GM23248 (cell line): ENCODE measurements at regions not wholly inside any gene's neighbourhood (a gene's known extent, or its start where the extent isn't known, plus 50 kb on each side); places are given as distances from the start of the nearest gene placed in this dataset.

ENCODE experiments used
- EZH2 ChIP-seq: fragments of 200-600 bp; sonication (generic); IDR thresholded peaks from 2 replicates; pipeline ENCODE4 v1.6.1; 2018; ENCODE audit warnings: antibody characterized with exemption, mild to moderate bottlenecking; ENCODE audit not compliant: insufficient read depth, poor library complexity, severe bottlenecking
- EZH2phosphoT487 ChIP-seq: fragments of 200-600 bp; sonication (generic); IDR thresholded peaks from 2 replicates; pipeline ENCODE4 v1.6.1; 2018; ENCODE audit warnings: antibody characterized with exemption, moderate library complexity, mild to moderate bottlenecking, low read depth; ENCODE audit not compliant: insufficient read depth

DNA sequence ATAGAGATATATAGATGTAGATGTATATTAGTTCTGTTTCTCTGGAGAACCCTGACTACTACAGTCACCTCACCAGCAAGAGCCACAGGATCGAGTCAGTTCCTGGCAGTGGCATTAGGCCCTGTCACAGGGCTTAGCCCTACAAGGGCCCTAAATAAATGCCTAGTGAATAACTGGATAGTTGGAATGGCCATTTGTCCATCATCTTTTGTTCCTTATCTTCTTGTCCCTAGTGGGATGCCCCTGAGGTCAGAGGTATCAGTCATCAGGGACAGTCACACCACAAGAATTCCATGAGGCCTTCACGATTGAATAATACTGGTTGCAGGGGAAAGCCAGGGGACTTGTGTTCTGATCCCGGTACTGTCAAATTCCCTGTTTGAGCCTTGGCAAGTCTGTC lies 204.9 kb upstream of the PPP2R3A start:
- TF ChIP-seq EZH2phosphoT487 (no peak), EZH2 (no peak)
